K562 (cell line): ENCODE measurements at regions not wholly inside any gene's neighbourhood (a gene's known extent, or its start where the extent isn't known, plus 50 kb on each side); places are given as distances from the start of the nearest gene placed in this dataset.
A peak's percentile ranks its signal among the peaks of the same experiment; 100 is the strongest.

Experiments
- ARID1B ChIP-seq: fragments of 450-650 bp; IDR thresholded peaks from 2 replicates; pipeline ENCODE4 v1.6.1; 2016; ENCODE audit warnings: antibody characterized with exemption, mild to moderate bottlenecking, inconsistent platforms
- CBX1 ChIP-seq: sonication (generic); IDR thresholded peaks from 2 replicates; pipeline ENCODE4 v1.6.1; 2016; ENCODE audit warnings: antibody characterized with exemption, low read depth, mild to moderate bottlenecking
- CTCF ChIP-seq, 3 experiments: IDR thresholded peaks in 2 of 3; conservative IDR thresholded peaks in 1 of 3; 2 replicates each; pipeline ENCODE4 v1.5.1; 2011 to 2012; ENCODE audit warnings: low read length in 3 of 3, mild to moderate bottlenecking in 3 of 3, control low read depth in 2 of 3, improper control_type of control experiment in 1 of 3, inconsistent platforms in 1 of 3, low read depth in 1 of 3, mixed read lengths in 1 of 3, moderate library complexity in 1 of 3; ENCODE audit not compliant: insufficient read depth in 2 of 3
- FOXA3 ChIP-seq, 2 experiments: fragments of 450-650 bp in 1 of 2; sonication (generic) in 1 of 2; formaldehyde crosslinking; IDR thresholded peaks in 1 of 2; conservative IDR thresholded peaks in 1 of 2; 2 replicates each; pipeline versions ENCODE4 v1.4.0 to v1.8.0; 2020 to 2022; ENCODE audit warnings: mild to moderate bottlenecking in 2 of 2, missing genetic modification reagents in 1 of 2
- HDGF ChIP-seq: fragments of 450-650 bp; IDR thresholded peaks from 2 replicates; pipeline ENCODE4 v1.6.1; 2016
- ILF3 ChIP-seq: fragments of 450-650 bp; IDR thresholded peaks from 2 replicates; pipeline ENCODE4 v1.6.1; 2018; ENCODE audit warnings: antibody characterized with exemption, mild to moderate bottlenecking, moderate library complexity, borderline replicate concordance
- PCBP1 ChIP-seq: fragments of 200-400 bp; formaldehyde crosslinking; IDR thresholded peaks from 2 replicates; pipeline ENCODE4 v1.6.1; 2018; ENCODE audit warnings: mild to moderate bottlenecking, low read depth, low read length; ENCODE audit not compliant: poor library complexity, severe bottlenecking
- PHF21A ChIP-seq: fragments of 450-650 bp; IDR thresholded peaks from 2 replicates; pipeline ENCODE4 v1.6.1; 2017; ENCODE audit warnings: low read depth, borderline replicate concordance
- PML ChIP-seq: IDR thresholded peaks from 2 replicates; pipeline ENCODE4 v1.6.1; 2012; ENCODE audit warnings: low read length, inconsistent platforms
- PRMT5 ChIP-seq: sonication (generic); formaldehyde crosslinking; IDR thresholded peaks from 2 replicates; pipeline ENCODE4 v1.5.0; 2020; ENCODE audit warnings: missing genetic modification reagents
- PURB ChIP-seq: sonication (generic); formaldehyde crosslinking; IDR thresholded peaks from 2 replicates; pipeline ENCODE4 v1.9.0; 2021; ENCODE audit warnings: low read depth, mild to moderate bottlenecking, missing genetic modification reagents
- PYGO2 ChIP-seq: fragments of 450-650 bp; IDR thresholded peaks from 2 replicates; pipeline ENCODE4 v1.6.1; 2016; ENCODE audit warnings: mild to moderate bottlenecking, missing genetic modification characterization, moderate library complexity, missing compliant biosample characterization
- SIX5 ChIP-seq, 2 experiments: IDR thresholded peaks; 2 replicates each; pipeline ENCODE4 v1.6.1; 2011; ENCODE audit warnings: low read length in 2 of 2, borderline replicate concordance in 1 of 2, low read depth in 1 of 2, mild to moderate bottlenecking in 1 of 2, moderate library complexity in 1 of 2; ENCODE audit not compliant: insufficient read depth in 1 of 2
- TAF7 ChIP-seq: fragments of 450-650 bp; IDR thresholded peaks from 2 replicates; pipeline ENCODE4 v1.6.1; 2016; ENCODE audit warnings: missing genetic modification characterization, missing compliant biosample characterization
- TCF7L2 ChIP-seq: fragments of 150-350 bp; IDR thresholded peaks from 2 replicates; pipeline ENCODE4 v1.6.1; 2016; ENCODE audit warnings: low read depth, mild to moderate bottlenecking, low read length, moderate library complexity
- ZNF133 ChIP-seq: fragments of 250-450 bp; sonication (Bioruptor Pico); IDR thresholded peaks from 2 replicates; pipeline ENCODE4 v1.4.0; 2020; ENCODE audit warnings: mild to moderate bottlenecking
- ZNF184 ChIP-seq: sonication (generic); formaldehyde crosslinking; IDR thresholded peaks from 2 replicates; pipeline ENCODE4 v1.5.0; 2020; ENCODE audit warnings: missing genetic modification reagents
- ZNF407 ChIP-seq: fragments of 450-650 bp; IDR thresholded peaks from 2 replicates; pipeline ENCODE4 v1.6.1; 2016; ENCODE audit warnings: low read depth
- TF ChIP-seq, protein P1 (sequence below): fragments of 450-650 bp; formaldehyde crosslinking; IDR thresholded peaks from 2 replicates; pipeline ENCODE4 v1.4.0; 2022; ENCODE audit warnings: mild to moderate bottlenecking, moderate library complexity

- no peak for TF ChIP-seq ZNF407
- peak; percentile 89 for TF ChIP-seq PYGO2 (tag)
- no peak for TF ChIP-seq PML
- TF ChIP-seq PURB (CRISPR knock-in tag), result no peak
- no peak for TF ChIP-seq CTCF (IDR thresholded peaks at IDR 0.05 in 2 of 3, conservative IDR thresholded peaks at IDR 0.05 in 1 of 3; ENCODE audit: insufficient read depth in 2 of 3, low read depth in 1 of 3, low read length in 3 of 3)
- no peak; a peak in 1 of 4 replicates for TF ChIP-seq SIX5 (IDR thresholded peaks at IDR 0.05; ENCODE audit: borderline replicate concordance in 1 of 2, insufficient read depth in 1 of 2, low read depth in 1 of 2, low read length in 2 of 2)
- TF ChIP-seq ILF3, result no peak
- no peak for TF ChIP-seq ZNF133
- TF ChIP-seq TCF7L2, result no peak
- TF ChIP-seq PHF21A, result no peak
- peak; percentile 47; the same call in 1 of the 2 replicates for TF ChIP-seq ARID1B
- no peak for TF ChIP-seq CBX1
- TF ChIP-seq, protein P1, sequence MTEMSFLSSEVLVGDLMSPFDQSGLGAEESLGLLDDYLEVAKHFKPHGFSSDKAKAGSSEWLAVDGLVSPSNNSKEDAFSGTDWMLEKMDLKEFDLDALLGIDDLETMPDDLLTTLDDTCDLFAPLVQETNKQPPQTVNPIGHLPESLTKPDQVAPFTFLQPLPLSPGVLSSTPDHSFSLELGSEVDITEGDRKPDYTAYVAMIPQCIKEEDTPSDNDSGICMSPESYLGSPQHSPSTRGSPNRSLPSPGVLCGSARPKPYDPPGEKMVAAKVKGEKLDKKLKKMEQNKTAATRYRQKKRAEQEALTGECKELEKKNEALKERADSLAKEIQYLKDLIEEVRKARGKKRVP (CRISPR knock-in tag), result peak; percentile 37
- no peak for TF ChIP-seq PRMT5 (CRISPR knock-in tag)
- no peak for TF ChIP-seq HDGF
- no peak for TF ChIP-seq FOXA3 (CRISPR knock-in tag; conservative IDR thresholded peaks at IDR 0.05 in 1 of 2, IDR thresholded peaks at IDR 0.05 in 1 of 2)
- no peak for TF ChIP-seq ZNF184 (CRISPR knock-in tag)
- TF ChIP-seq PCBP1, result no peak
- TF ChIP-seq TAF7, result peak; percentile 85
These were observed 1313.5 kb upstream of the TMEM132C start (continued) for GRCh38 chr12:126953365-126953889.
